Keratinocyte (primary cell): ENCODE measurements at regions not wholly inside any gene's neighbourhood (a gene's known extent, or its start where the extent isn't known, plus 50 kb on each side); places are given as distances from the start of the nearest gene placed in this dataset.

Source experiments
- CTCF ChIP-seq, 3 experiments: IDR thresholded peaks in 1 of 3; conservative IDR thresholded peaks in 1 of 3; optimal IDR thresholded peaks in 1 of 3; 2 replicates in 2 of 3; 3 replicates in 1 of 3; pipeline versions ENCODE3 to v1.5.1; 2011; ENCODE audit warnings: low read length in 3 of 3, mild to moderate bottlenecking in 3 of 3, moderate library complexity in 2 of 3, control low read depth in 1 of 3, inconsistent platforms in 1 of 3; ENCODE audit not compliant: insufficient read depth in 2 of 3; ENCODE audit errors: extremely low read depth in 1 of 3
- EZH2 ChIP-seq: IDR thresholded peaks from one replicate; pipeline ENCODE4 v1.6.1; 2012; ENCODE audit warnings: inconsistent platforms, mild to moderate bottlenecking, low read length, moderate library complexity

GRCh38 chr11:134800130-134800529, 388.1 kb upstream of the B3GAT1 start:
- TF ChIP-seq CTCF (optimal IDR thresholded peaks at IDR 0.05 in 1 of 3, IDR thresholded peaks at IDR 0.05 in 1 of 3, conservative IDR thresholded peaks at IDR 0.05 in 1 of 3; ENCODE audit: extremely low read depth in 1 of 3, insufficient read depth in 2 of 3, low read length in 3 of 3) (no peak), EZH2 (no peak)
